ENCODE measurements at regions not wholly inside any gene's neighbourhood (a gene's known extent, or its start where the extent isn't known, plus 50 kb on each side); places are given as distances from the start of the nearest gene placed in this dataset.

DNA sequence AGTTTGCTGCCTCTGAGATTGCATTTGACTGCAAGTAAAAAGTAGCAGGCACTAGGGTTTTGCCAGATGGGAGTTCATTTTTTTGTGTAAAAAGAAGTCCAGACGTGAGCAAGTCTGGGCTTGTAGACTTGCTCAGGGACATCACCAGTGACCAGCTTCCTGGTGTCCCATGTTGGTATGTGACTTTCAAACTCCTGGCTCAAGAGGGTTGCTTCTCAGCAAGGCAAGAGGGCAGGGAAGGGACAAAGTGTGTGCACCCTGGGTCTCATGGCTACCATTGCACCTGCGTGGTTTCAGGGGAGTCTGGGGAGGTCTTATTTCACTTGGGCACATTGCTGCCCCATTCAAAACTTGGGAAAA lies 79.3 kb upstream of the ZNF716 start:
- Histone ChIP-seq H3K9me3 (ENCODE audit: severe bottlenecking) (no peaks in the 10 kb centered on the region), H3K4me3 (ENCODE audit: low read depth, low read length) (no peak overlapping the region), H3K27ac (no peak overlapping the region), H3K36me3 (no peaks in the 10 kb centered on the region), H3K27me3 (ENCODE audit: insufficient read depth, low read depth, severe bottlenecking) (no peaks in the 10 kb centered on the region)
- no peak for DNase-seq
- TF ChIP-seq, protein P1, sequence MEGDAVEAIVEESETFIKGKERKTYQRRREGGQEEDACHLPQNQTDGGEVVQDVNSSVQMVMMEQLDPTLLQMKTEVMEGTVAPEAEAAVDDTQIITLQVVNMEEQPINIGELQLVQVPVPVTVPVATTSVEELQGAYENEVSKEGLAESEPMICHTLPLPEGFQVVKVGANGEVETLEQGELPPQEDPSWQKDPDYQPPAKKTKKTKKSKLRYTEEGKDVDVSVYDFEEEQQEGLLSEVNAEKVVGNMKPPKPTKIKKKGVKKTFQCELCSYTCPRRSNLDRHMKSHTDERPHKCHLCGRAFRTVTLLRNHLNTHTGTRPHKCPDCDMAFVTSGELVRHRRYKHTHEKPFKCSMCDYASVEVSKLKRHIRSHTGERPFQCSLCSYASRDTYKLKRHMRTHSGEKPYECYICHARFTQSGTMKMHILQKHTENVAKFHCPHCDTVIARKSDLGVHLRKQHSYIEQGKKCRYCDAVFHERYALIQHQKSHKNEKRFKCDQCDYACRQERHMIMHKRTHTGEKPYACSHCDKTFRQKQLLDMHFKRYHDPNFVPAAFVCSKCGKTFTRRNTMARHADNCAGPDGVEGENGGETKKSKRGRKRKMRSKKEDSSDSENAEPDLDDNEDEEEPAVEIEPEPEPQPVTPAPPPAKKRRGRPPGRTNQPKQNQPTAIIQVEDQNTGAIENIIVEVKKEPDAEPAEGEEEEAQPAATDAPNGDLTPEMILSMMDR (IDR thresholded peaks at IDR 0.05; ENCODE audit: low read depth, low read length): no peak

DNA sequence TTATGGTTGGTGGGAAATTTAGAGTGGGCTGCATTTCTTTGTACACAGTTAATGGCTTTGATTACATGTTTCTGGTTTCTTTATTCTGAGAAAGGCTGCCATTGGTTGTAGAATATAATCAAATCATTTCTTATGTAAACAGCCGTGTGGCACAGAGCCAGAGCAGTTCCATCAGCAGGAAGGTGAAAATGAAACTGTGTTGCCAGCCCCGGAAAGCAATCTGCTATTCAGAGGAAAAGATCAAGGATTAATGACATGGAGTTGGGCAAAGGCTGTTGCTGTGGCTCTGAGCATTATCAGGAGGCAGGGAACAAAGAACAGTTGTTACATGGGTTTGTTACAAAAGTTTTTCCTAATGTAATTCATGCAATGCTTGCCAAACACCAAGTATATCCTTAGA lies 74.2 kb upstream of the ZNF716 start:
- no peaks in the 10 kb centered on the region for H3K9me3 ChIP-seq (ENCODE audit: severe bottlenecking)
- no peak for DNase-seq
- H3K4me3 ChIP-seq (ENCODE audit: low read depth, low read length): no peak overlapping the region
- no peak overlapping the region for H3K27ac ChIP-seq
- no peaks in the 10 kb centered on the region for H3K36me3 ChIP-seq
- H3K27me3 ChIP-seq (ENCODE audit: insufficient read depth, low read depth, severe bottlenecking): no peaks in the 10 kb centered on the region
- TF ChIP-seq, protein P1 (IDR thresholded peaks at IDR 0.05; ENCODE audit: low read depth, low read length): no peak

DNA sequence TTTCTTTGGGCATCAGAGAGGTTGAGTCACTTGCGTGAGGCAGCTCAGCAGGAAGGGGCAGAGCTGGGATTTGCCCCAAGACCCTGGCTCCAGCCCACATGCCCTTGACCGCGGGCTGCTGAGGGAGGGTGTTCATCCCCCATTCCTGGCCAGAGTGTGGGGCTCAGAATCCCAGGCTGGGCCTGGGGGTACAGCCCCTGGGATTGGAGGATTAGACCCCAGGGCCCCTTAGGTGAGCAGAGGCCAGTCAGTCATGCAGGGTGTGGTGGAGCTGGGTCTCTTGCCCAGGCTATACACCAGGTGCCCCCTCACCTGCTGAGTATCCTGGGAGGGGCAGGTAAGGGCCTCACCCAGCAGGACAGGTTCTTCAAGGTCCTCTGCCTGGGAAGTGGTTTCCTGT lies 68.4 kb upstream of the ZNF716 start:
- no peak for DNase-seq
- H3K36me3 ChIP-seq: no peaks in the 10 kb centered on the region
- no peak overlapping the region for H3K27ac ChIP-seq
- no peaks in the 10 kb centered on the region for H3K9me3 ChIP-seq (ENCODE audit: severe bottlenecking)
- TF ChIP-seq, protein P1 (IDR thresholded peaks at IDR 0.05; ENCODE audit: low read depth, low read length): no peak
- no peak overlapping the region for H3K4me3 ChIP-seq (ENCODE audit: low read depth, low read length)
- H3K27me3 ChIP-seq (ENCODE audit: insufficient read depth, low read depth, severe bottlenecking): no peaks in the 10 kb centered on the region

DNA sequence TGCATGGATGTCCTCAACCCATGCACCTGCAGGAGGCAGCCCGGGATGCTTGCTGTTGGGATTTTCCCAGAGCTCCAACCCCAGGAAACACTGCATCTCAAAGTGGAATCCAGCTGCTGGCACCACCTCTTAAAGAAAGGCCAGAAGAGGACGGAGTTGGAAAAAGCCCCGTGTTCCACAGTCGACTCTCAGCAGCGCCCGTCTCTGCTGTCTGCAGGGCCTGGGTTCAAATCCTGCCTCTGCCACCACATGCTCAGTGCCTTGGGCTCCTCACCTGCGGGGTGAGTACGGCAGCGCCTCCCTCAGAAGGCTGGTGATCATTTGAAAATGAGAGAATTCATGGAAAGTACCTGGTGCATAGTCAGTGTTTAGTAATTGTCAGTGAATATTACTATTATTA lies 65.6 kb upstream of the ZNF716 start:
- TF ChIP-seq, protein P1 (IDR thresholded peaks at IDR 0.05; ENCODE audit: low read depth, low read length): no peak
- Histone ChIP-seq H3K4me3 (ENCODE audit: low read depth, low read length) (no peak overlapping the region), H3K36me3 (no peaks in the 10 kb centered on the region), H3K27me3 (ENCODE audit: insufficient read depth, low read depth, severe bottlenecking) (no peaks in the 10 kb centered on the region), H3K27ac (no peak overlapping the region), H3K9me3 (ENCODE audit: severe bottlenecking) (no peaks in the 10 kb centered on the region)
- DNase-seq: no peak

GRCh38 chr7:57385668-57386067 lies 64.3 kb upstream of the ZNF716 start:
- Histone ChIP-seq H3K27ac (no peak overlapping the region), H3K36me3 (no peaks in the 10 kb centered on the region), H3K4me3 (ENCODE audit: low read depth, low read length) (no peak overlapping the region), H3K9me3 (ENCODE audit: severe bottlenecking) (no peaks in the 10 kb centered on the region), H3K27me3 (ENCODE audit: insufficient read depth, low read depth, severe bottlenecking) (no peaks in the 10 kb centered on the region)
- no peak for DNase-seq
- TF ChIP-seq, protein P1 (IDR thresholded peaks at IDR 0.05; ENCODE audit: low read depth, low read length): no peak

GRCh38 chr7:57388761-57389160 lies 61.2 kb upstream of the ZNF716 start:
- TF ChIP-seq, protein P1 (IDR thresholded peaks at IDR 0.05; ENCODE audit: low read depth, low read length): no peak
- Histone ChIP-seq H3K36me3 (no peaks in the 10 kb centered on the region), H3K27ac (no peak overlapping the region), H3K9me3 (ENCODE audit: severe bottlenecking) (no peaks in the 10 kb centered on the region), H3K4me3 (ENCODE audit: low read depth, low read length) (no peak overlapping the region), H3K27me3 (ENCODE audit: insufficient read depth, low read depth, severe bottlenecking) (no peaks in the 10 kb centered on the region)
- no peak for DNase-seq

Measured in WERI-Rb-1 (cell line).